Psoas muscle (tissue), 7 donors: ENCODE measurements at regions not wholly inside any gene's neighbourhood (a gene's known extent, or its start where the extent isn't known, plus 50 kb on each side); places are given as distances from the start of the nearest gene placed in this dataset.

Experiments
- ATAC-seq, 4 donors: fragments of 200-7000 bp; cut with Tn5 transposase; one replicate each; pipeline ENCODE4 v1.9.1; 2020; ENCODE audit warnings: moderate library complexity in 3 of 4, mild to moderate bottlenecking in 2 of 4
- DNase-seq, 2 donors: peaks; one replicate each; pipeline ENCODE4 v3.0.0-alpha.2; 2020
- H3K27ac ChIP-seq: fragments of 200-600 bp; one replicate; pipeline ENCODE4 v1.8.0; 2022
- H3K27me3 ChIP-seq, 3 donors: fragments of 200-600 bp in 1 of 3; one replicate each; pipeline versions ENCODE4 v1.6.1 to v1.8.0; 2013 to 2022; ENCODE audit warnings: low read length in 2 of 3, mild to moderate bottlenecking in 2 of 3, moderate library complexity in 1 of 3; ENCODE audit not compliant: insufficient read depth in 3 of 3
- H3K36me3 ChIP-seq, 2 donors: fragments of 200-600 bp in 1 of 2; one replicate each; pipeline versions ENCODE4 v1.6.1 to v1.8.0; 2013 to 2022; ENCODE audit warnings: low read depth in 1 of 2, mild to moderate bottlenecking in 1 of 2, moderate library complexity in 1 of 2; ENCODE audit not compliant: insufficient read depth in 1 of 2
- H3K4me1 ChIP-seq: fragments of 200-600 bp; one replicate; pipeline ENCODE4 v1.8.0; 2022
- H3K4me3 ChIP-seq: fragments of 200-600 bp; one replicate; pipeline ENCODE4 v1.8.0; 2022; ENCODE audit warnings: mild to moderate bottlenecking
- H3K9me3 ChIP-seq: fragments of 200-600 bp; one replicate; pipeline ENCODE4 v1.8.0; 2022
- WGBS, 3 donors: extraction: QIAGEN DNeasy Blood & Tissue Kit; methylation state at CpG; one replicate each; pipeline versions ENCODE4 v1.1.6 to v1.1.7; 2013; 5-methylcytosine and 5-hydroxymethylcytosine counted together
- intact Hi-C, 2 donors: fragments of 100-400 bp; cut with DNase I; formaldehyde crosslinking; loops; one replicate each; pipeline versions ENCODE4 v1.11.0 to v1.14.2; 2022
- TF ChIP-seq, protein P1 (sequence below): fragments of 200-600 bp; IDR thresholded peaks from one replicate; pipeline ENCODE4 v1.8.0; 2022; ENCODE audit warnings: antibody characterized with exemption
- donor health status: healthy with polysubstance abuse.
- donor health status: DM: no; HTN: no; CAD: no; lungs with moderate emphysema.
- donor health status: Bipolar disorder and iron deficiency.
- donor health status: healthy.
- donor health status: DM: yes; HTN: yes; CAD: no.
- donor health status: DM: no; HTN: no; CAD: no.
- donor health status: DM: yes; HTN: yes; CAD: no.

DNA sequence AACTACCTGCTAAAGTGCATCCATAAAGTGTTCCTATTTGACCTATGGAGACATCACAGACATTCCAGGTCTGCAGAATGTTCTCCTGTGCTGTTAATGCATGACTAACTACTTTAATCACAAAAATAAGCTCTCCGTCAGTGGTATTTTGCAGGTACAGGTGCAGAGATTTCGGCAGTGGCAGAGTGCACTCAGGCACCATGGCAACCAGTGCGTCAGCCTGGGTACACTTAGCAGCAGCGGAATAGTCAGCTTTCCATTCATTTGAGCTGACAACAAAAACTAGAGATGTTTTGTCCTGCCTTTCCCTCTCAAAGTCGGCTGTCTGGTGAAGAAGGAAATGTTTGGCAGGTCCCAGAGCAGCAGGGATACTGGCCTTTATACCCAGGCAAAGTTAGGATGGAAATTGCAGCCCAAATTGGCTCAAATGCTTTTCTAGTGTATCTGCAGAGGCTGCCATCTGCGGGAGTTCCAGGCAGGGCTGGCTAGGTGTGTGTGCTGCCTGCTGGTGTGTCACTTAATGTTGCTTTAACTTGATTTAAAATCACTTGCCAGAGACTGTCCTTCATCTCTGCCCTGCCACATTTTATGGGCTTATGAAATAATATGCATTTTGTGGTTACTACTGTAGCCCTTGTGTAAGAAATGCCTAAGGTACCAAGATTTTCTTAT, 195.8 kb downstream of the RAP2A start:
- intact Hi-C loops = loop anchor here in 1 of 2 donors (10.0 kb wide), 1 partner anchor 195 kb away; the partner anchor contains the start of gene RAP2A
- ATAC-seq (no peak), DNase-seq (no peak)
- no peaks in the 10 kb centered on the region for H3K36me3 ChIP-seq
- no peak overlapping the region for H3K4me3 ChIP-seq
- peaks cover 4% of the 10 kb centered on the region for H3K9me3 ChIP-seq
- TF ChIP-seq, protein P1, sequence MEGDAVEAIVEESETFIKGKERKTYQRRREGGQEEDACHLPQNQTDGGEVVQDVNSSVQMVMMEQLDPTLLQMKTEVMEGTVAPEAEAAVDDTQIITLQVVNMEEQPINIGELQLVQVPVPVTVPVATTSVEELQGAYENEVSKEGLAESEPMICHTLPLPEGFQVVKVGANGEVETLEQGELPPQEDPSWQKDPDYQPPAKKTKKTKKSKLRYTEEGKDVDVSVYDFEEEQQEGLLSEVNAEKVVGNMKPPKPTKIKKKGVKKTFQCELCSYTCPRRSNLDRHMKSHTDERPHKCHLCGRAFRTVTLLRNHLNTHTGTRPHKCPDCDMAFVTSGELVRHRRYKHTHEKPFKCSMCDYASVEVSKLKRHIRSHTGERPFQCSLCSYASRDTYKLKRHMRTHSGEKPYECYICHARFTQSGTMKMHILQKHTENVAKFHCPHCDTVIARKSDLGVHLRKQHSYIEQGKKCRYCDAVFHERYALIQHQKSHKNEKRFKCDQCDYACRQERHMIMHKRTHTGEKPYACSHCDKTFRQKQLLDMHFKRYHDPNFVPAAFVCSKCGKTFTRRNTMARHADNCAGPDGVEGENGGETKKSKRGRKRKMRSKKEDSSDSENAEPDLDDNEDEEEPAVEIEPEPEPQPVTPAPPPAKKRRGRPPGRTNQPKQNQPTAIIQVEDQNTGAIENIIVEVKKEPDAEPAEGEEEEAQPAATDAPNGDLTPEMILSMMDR = no peak
- H3K4me1 ChIP-seq = peaks cover 12% of the 10 kb centered on the region
- no peaks in the 10 kb centered on the region for H3K27me3 ChIP-seq
- H3K27ac ChIP-seq = no peak overlapping the region
- 44 to 72% (median 54%) methylated on average over 6 of the region's 6 CpGs for WGBS, 3 donors

DNA sequence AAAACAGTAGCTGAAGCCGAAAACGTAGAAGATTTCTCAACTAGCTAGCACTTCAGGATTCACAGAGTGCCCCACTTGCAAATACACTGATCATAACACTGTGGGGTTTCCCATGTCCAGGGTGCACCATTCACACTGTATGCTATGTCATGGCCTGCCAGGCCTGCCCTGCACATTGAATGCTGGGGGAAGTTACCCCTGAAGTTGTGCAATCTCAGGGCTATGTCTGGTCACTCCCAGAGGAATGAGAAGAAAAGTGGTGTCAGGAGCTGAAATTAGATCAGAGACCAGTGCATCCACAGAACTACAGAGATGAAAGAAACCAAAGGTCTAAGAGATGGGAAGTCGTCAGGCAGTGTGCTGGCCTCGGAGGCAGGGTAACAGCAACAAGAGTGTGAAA, 196.8 kb downstream of the RAP2A start:
- 64 to 68% (median 66%) methylated on average over 4 of the region's 4 CpGs for WGBS, 3 donors
- no peak overlapping the region for H3K27ac ChIP-seq
- H3K4me1 ChIP-seq = peaks cover 12% of the 10 kb centered on the region
- peaks cover 4% of the 10 kb centered on the region for H3K9me3 ChIP-seq
- H3K4me3 ChIP-seq = no peak overlapping the region
- peak in 1 of 4 donors; percentile 15 for ATAC-seq
- no peaks in the 10 kb centered on the region for H3K36me3 ChIP-seq
- intact Hi-C loops = no loop called here
- TF ChIP-seq, protein P1 = no peak
- DNase-seq = no peak
- H3K27me3 ChIP-seq = no peaks in the 10 kb centered on the region

DNA sequence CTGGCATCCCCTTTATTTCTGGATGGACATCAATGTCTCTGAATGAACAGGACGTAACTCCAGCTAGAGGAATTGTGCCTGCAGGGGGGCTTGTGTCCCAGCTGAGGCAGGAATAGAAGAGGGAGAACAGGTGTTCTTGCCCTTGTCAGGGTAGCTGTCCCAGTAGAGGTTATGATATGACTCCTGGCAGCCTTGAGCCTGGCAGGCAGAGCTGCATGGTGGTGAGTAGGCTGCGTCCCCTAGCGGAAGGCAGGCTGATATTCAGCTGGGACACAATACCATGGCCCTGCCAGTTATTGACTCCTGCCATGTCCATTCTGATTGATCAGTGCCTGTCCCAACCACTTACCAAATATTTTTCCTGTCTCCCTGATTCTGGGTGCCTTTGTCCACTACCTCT, 197.2 kb downstream of the RAP2A start:
- no peaks in the 10 kb centered on the region for H3K36me3 ChIP-seq
- no peak overlapping the region for H3K4me3 ChIP-seq
- DNase-seq (peak in 1 of 2 donors; percentile 52), ATAC-seq (peak; percentile 29 to 81 (median 70))
- H3K4me1 ChIP-seq = peaks cover 12% of the 10 kb centered on the region
- intact Hi-C loops = no loop called here
- H3K27me3 ChIP-seq = no peaks in the 10 kb centered on the region
- H3K9me3 ChIP-seq = peaks cover 4% of the 10 kb centered on the region
- no peak overlapping the region for H3K27ac ChIP-seq
- WGBS, 3 donors = 24 to 31% (median 28%) methylated on average over 3 of the region's 3 CpGs
- TF ChIP-seq, protein P1 = no peak

DNA sequence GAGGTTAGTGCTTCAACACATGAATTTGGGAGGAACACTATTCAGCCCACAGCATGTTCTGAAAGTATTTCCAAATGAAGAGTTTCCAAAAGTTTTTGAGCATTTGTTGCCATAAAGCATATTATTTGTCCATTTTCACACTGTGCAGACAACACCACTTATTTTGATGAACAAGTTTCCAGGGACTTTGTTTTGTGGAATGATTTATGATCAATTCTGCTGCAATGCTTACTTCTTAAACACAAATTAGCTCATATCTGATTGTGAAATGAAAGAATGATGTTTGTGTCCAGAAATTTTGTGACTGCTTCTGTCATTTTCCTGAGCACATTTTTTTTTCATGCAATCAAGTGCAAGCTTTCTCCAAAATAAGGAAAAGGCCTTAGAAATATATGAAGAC, 205.3 kb downstream of the RAP2A start:
- H3K4me1 ChIP-seq = no peaks in the 10 kb centered on the region
- H3K27ac ChIP-seq = no peak overlapping the region
- DNase-seq (no peak), ATAC-seq (no peak)
- no peak overlapping the region for H3K4me3 ChIP-seq
- no peaks in the 10 kb centered on the region for H3K36me3 ChIP-seq
- intact Hi-C loops = no loop called here
- no peaks in the 10 kb centered on the region for H3K9me3 ChIP-seq
- TF ChIP-seq, protein P1 = no peak
- no peaks in the 10 kb centered on the region for H3K27me3 ChIP-seq

DNA sequence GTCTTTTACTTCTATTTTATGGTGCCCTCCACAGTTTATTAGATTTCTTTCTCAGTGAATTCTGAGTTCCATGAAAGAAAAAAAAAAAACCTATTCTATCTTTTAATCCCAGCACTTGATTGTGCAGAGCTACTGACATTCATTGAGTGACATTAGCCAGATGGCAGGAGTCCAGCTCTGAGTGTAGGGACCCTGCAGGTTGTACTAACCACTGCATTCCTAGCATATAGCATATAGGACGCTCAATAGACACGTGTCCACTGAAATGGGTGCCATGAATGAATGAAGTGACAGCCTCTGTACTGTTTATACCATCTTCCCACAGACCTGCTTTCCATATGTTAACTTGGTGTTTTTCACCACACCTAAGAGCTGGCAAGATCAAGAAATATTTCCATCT, 206.3 kb downstream of the RAP2A start:
- no peak for ATAC-seq
- DNase-seq = no peak
- TF ChIP-seq, protein P1 = no peak
- no peak overlapping the region for H3K27ac ChIP-seq
- H3K36me3 ChIP-seq = no peaks in the 10 kb centered on the region
- H3K9me3 ChIP-seq = no peaks in the 10 kb centered on the region
- 84 to 97% (median 88%) methylated on average over 2 of the region's 2 CpGs for WGBS, 3 donors
- no peaks in the 10 kb centered on the region for H3K27me3 ChIP-seq
- no peaks in the 10 kb centered on the region for H3K4me1 ChIP-seq
- intact Hi-C loops = no loop called here
- H3K4me3 ChIP-seq = no peak overlapping the region
